Activated effector memory CD4-positive, alpha-beta T cell treated with anti-CD3 and anti-CD28 coated beads, Interleukin-2, amount 50 U/mL, for 16 hours (primary cell): ENCODE measurements at regions not wholly inside any gene's neighbourhood (a gene's known extent, or its start where the extent isn't known, plus 50 kb on each side); places are given as distances from the start of the nearest gene placed in this dataset.

Experiments used
- DNase-seq: peaks from one replicate; pipeline ENCODE4 v3.0.0-alpha.2; 2020

DNA sequence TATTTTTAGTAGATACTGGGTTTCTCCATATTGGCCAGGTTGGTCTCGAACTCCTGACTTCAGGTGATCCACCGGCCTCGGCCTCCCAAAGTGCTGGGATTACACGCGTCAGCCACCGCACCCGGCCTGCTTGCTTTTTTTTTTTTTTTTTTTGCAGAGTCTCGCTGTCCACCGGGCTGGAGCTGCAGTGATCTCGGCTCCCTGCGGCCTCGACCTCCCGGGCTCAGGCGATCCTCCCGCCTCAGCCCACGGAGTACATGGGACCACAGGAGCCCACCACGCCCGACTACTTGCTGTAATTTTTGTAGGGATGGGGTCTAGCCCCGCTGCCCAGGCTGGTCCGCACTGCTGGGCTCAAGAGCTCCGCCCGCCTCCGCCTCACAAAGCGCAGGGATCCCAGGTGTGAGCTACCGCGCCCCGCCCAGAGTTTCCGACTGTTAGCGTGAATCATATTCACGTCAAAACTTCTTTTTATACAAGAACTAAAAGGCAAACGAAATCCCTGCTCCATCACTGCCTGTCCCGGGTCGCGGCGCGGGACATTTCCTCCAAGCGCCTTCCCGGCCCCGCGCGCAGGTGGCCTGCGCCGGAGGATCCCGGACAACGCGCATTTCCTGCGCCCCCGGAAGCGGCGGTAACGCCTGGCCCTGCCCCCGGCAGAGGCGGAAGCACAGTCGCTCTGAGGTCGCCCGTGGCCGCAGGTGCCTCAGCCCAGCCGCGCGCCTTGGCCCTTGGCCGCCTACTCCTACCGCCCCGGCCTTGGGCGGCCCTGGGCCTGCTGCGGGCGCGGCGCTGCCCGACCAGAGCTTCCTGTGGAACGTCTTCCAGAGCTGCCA lies 50.9 kb upstream of the APOD start:
- peak; percentile 86 for DNase-seq
